ENCODE measurements at regions not wholly inside any gene's neighbourhood (a gene's known extent, or its start where the extent isn't known, plus 50 kb on each side); places are given as distances from the start of the nearest gene placed in this dataset.

DNA sequence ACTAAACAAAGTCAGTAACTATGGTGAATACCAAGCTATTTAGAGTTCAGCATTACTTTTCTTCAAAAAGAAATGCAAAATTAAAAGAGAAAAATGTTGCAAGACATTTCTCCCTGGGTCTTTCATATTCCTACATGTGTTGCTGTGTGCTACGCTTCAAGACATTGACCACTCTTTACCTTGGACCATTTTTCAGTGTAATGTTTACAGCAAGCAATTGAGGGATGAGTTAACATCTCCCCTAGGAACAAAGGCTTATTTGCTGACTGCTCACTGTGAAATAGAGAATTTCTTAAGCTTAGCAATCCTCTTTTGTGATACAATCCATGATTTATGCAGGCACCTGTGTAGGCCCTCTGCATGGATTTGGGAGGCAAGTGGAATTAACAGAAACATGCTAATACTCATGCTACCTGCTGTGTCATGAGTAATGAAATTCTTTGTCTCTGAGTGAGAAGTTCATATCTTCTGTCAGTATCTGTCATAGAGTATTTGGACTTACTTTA lies 1202.9 kb upstream of the CDH8 start:
- no peak for DNase-seq (ENCODE audit: low read depth)

GRCh38 chr16:63230421-63231040 lies 1194.3 kb upstream of the CDH8 start:
- DNase-seq (ENCODE audit: low read depth), result no peak

DNA sequence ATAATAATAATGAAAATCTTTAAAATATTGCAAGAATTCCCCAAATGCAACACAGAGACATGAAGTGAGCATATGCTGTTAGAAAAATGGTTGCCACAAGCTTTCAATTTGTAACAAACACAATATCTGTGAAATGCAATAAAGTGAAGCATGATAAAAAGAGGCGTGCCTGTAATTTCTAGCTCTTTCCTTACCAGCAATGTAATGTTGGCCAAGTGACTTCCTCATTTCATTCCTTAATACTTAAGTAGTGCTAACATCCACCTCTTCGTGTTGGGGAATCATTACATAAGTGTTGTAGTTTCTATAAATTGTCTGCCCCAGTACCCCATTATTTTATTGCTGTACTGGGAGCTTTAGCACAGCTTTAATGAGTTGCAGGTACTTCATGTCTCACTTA lies 1192.0 kb upstream of the CDH8 start:
- no peak for DNase-seq (ENCODE audit: low read depth)

- DNase-seq (ENCODE audit: low read depth), result no peak
Measured at GRCh38 chr16:63223851-63224250, 1187.6 kb upstream of the CDH8 start.

GRCh38 chr16:63216696-63217423 lies 1180.6 kb upstream of the CDH8 start:
- DNase-seq (ENCODE audit: low read depth), result no peak

DNA sequence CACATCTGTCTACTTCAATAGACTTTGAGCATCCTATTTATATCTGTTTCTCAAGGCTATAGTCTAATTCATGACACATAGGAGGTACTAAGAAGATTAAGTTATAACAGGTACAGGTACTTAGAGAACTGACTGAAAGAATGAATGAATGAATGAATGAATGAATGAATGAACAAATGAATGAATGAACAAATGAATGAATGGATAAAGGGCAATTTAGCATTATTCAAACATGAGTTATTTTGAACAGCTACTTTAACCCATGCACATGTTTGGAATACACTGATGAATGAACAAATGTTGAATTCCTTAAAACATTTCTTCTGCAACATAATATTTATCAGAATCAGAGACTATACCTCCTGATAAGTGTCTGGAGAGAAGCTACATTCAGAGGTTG lies 1165.6 kb upstream of the CDH8 start:
- no peak for DNase-seq (ENCODE audit: low read depth)

GRCh38 chr16:63200940-63201339 lies 1164.7 kb upstream of the CDH8 start:
- no peak for DNase-seq (ENCODE audit: low read depth)

- DNase-seq (ENCODE audit: low read depth), result no peak
Measured at GRCh38 chr16:63195336-63195735, 1159.1 kb upstream of the CDH8 start.

- no peak for DNase-seq (ENCODE audit: low read depth)
Measured at GRCh38 chr16:63192980-63193379, 1156.7 kb upstream of the CDH8 start.

DNA sequence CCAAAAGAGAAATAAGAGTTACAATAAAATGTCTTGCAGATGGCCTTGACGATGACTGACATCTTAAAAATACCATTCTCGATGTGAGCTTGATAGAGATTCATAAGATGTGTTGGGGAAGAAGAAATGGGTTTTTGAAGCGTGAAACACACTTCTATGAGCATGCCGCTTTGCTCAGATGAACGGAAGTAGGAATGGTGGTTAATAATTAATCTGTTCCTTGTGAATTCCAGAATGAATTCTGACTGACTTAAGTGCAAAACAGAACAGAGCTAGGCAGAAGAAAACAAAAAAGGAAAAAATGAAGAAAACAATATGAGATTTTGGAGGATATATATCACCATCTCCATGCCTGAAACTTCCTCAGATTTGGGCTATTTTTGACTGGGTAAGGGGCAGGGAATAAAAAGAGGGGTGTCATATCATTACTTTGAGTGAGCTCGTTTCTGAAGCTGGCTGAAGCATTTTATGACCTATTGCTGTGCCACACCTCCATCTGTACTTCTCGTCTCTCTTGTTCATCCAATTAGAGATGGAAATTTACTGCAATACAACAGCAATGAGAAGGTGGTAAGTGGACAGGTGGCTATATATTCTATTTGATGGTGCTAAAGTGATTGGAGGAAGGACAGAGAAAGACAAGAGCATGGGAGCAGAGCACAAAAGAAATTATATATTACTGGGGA lies 1152.0 kb upstream of the CDH8 start:
- no peak for DNase-seq (ENCODE audit: low read depth)

- no peak for DNase-seq (ENCODE audit: low read depth)
Measured at GRCh38 chr16:63187638-63188037, 1151.4 kb upstream of the CDH8 start.

- no peak for DNase-seq (ENCODE audit: low read depth)
Measured at GRCh38 chr16:63185235-63185780, 1149.1 kb upstream of the CDH8 start.

DNA sequence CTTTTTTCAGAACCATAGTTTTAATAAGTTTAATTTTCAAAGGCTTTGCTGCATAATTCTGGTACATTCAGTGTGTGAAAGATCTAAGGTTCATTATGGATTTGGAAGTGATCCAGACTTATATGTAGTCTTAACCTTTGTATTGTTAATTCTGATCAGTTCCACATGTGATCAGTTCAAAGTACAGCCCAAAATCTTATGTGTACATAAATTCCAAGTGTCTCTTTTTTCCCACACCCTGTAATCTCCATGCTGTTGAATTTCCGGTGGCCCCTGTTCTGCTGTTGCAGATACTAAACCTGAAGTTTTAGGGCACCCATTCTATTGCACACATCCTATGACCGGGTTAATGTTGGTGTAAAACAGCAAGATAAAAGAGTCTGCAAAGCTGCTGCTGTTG lies 1147.5 kb upstream of the CDH8 start:
- DNase-seq (ENCODE audit: low read depth), result no peak

DNA sequence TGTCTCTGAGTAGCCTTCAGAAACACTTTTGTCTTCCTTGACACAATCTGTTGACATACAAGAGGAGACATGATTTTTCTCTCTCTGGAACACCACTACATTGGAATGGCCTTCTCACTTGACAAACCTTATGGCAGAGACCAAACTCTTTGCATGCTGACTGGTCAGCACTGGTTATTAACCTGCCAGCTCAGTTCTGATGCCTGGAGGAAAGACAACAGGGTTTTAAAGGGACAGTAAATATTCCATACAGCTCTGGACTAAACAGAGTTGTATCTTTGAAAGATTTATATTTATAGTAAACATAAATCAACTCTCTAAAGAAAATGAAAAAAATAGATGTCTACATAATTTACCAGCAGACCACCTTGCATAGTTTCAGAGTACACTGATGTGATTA lies 1139.1 kb upstream of the CDH8 start:
- DNase-seq (ENCODE audit: low read depth), result no peak

DNA sequence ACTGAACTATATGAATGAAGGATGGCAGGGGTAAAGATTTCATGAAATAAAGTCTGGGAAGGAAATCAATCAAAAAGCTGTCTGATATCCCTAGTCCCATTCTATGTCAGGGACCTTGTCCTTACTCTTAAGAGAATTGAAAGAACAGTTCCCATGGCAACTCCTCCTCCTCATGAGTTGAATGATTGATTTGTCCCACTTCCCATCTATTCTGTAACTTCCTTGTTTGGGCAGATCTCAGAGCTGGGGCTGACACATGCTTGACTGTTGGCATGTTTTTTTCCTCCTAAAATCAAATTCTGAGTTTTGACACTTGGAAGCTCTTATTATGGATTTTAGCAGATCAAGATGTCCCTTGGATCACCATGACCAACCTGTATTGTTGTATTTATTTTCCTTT lies 1138.6 kb upstream of the CDH8 start:
- no peak for DNase-seq (ENCODE audit: low read depth)

GRCh38 chr16:63171545-63171944 lies 1135.3 kb upstream of the CDH8 start:
- DNase-seq (ENCODE audit: low read depth), result no peak

- DNase-seq (ENCODE audit: low read depth), result no peak
Measured at GRCh38 chr16:63169100-63169499, 1132.9 kb upstream of the CDH8 start.

GRCh38 chr16:63157818-63158217 lies 1121.6 kb upstream of the CDH8 start:
- DNase-seq (ENCODE audit: low read depth), result no peak

DNA sequence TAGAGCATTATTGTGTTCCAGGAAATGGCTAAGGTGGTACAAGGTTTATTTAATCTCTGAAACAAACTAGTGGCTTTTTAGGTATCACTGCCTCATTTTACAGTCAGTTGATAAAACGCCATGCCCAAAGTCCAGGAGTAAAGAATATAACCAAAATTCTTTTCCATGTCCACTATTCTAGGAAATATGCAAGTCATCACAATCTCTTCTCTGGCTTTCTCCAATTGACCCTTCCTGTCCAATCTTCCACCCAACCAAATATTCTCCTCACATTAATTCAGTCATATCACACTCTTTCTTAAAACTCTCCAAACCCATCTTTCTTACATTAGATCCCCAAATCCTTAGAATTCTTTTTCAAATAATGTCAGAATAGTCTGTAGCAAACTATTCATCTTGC lies 1110.0 kb upstream of the CDH8 start:
- no peak for DNase-seq (ENCODE audit: low read depth)

DNA sequence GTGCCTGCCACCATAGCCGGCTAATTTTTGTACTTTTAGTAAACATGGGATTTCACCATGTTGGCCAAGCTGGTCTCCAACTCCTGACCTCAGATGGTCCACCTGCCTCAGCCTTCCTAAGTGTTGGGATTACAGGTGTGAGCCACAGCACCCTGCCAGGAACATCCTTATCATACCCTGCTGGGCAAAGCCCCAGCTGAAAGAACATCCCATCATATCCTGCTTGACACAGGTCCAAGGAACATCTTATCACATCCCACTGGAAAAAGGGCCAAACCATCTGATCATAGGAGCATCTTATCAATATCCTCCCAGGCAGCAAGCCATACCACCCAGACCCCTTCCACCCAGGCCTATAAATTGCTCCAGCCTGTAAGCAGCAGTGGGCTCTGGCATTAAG lies 1109.2 kb upstream of the CDH8 start:
- DNase-seq (ENCODE audit: low read depth), result no peak

DNA sequence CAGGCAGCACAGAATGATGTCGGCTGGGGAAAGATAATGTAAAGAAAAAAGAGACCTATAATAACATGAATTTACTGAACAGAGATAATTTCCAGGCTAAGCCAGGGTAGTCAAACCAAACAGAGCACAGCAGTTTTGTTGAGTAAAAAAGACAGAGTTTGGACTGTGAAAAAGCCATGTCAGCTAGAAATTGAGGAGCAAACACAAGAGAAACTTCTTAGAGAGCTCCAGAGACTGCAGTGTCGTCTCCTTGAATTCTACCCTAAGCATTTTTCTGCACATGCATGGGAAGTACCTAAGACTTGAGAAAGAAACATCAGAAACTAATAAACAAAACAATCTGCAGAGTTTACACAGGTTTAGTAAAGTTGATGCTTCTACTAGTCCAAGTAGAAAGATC lies 1098.8 kb upstream of the CDH8 start:
- no peak for DNase-seq (ENCODE audit: low read depth)

- no peak for DNase-seq (ENCODE audit: low read depth)
Measured at GRCh38 chr16:63131503-63131902, 1095.3 kb upstream of the CDH8 start.

GRCh38 chr16:63130942-63131341 lies 1094.7 kb upstream of the CDH8 start:
- DNase-seq (ENCODE audit: low read depth), result no peak
